Endodermal cell (in vitro differentiated cells): ENCODE measurements at regions not wholly inside any gene's neighbourhood (a gene's known extent, or its start where the extent isn't known, plus 50 kb on each side); places are given as distances from the start of the nearest gene placed in this dataset.
"Not testable (repeated sequence)": the region's sequence is repeated elsewhere in the genome, so short reads cannot be mapped to it uniquely, and the experiment has no call there.

ENCODE experiments used
- DNase-seq: peaks from one replicate; pipeline ENCODE4 v3.0.0-alpha.2; 2017
- H3K27ac ChIP-seq: 2 replicates; pipeline ENCODE4 v1.5.1; 2013; ENCODE audit warnings: mild to moderate bottlenecking, low read depth, low read length, moderate library complexity
- H3K27me3 ChIP-seq: 2 replicates; pipeline ENCODE4 v1.6.1; 2013; ENCODE audit warnings: mild to moderate bottlenecking, low read length, moderate library complexity; ENCODE audit not compliant: insufficient read depth, control insufficient read depth, poor library complexity, severe bottlenecking
- H3K36me3 ChIP-seq: 2 replicates; pipeline ENCODE4 v1.7.0; 2013; ENCODE audit warnings: mild to moderate bottlenecking, low read length, moderate library complexity; ENCODE audit not compliant: control insufficient read depth, insufficient read depth
- H3K4me1 ChIP-seq: one replicate; pipeline ENCODE4 v1.7.0; 2013; ENCODE audit warnings: low read length; ENCODE audit not compliant: control insufficient read depth, insufficient read depth
- H3K4me3 ChIP-seq: 2 replicates; pipeline ENCODE4 v1.5.1; 2013; ENCODE audit warnings: mild to moderate bottlenecking, low read length, moderate library complexity
- H3K9ac ChIP-seq: 2 replicates; pipeline ENCODE4 v1.6.1; 2013; ENCODE audit warnings: mild to moderate bottlenecking, low read length, moderate library complexity; ENCODE audit not compliant: poor library complexity, severe bottlenecking; ENCODE audit errors: extremely low read depth
- H3K9me3 ChIP-seq: 2 replicates; pipeline ENCODE4 v1.6.1; 2013; ENCODE audit warnings: mild to moderate bottlenecking, low read length, moderate library complexity; ENCODE audit not compliant: control insufficient read depth
- H3K27ac Mint-ChIP-seq: 2 replicates; pipeline ENCODE4 v1.8.0; 2020; ENCODE audit warnings: mixed read lengths
- H3K27me3 Mint-ChIP-seq: 2 replicates; pipeline ENCODE4 v1.8.0; 2021; ENCODE audit warnings: mild to moderate bottlenecking, mixed read lengths; ENCODE audit not compliant: insufficient read depth
- H3K36me3 Mint-ChIP-seq: 2 replicates; pipeline ENCODE4 v1.8.0; 2020; ENCODE audit warnings: low read depth, mixed read lengths
- H3K4me1 Mint-ChIP-seq: 2 replicates; pipeline ENCODE4 v1.8.0; 2020; ENCODE audit warnings: mixed read lengths
- H3K4me3 Mint-ChIP-seq: 2 replicates; pipeline ENCODE4 v1.8.0; 2020; ENCODE audit warnings: mild to moderate bottlenecking, moderate library complexity, mixed read lengths
- H3K9me3 Mint-ChIP-seq: 2 replicates; pipeline ENCODE4 v1.8.0; 2020; ENCODE audit warnings: mild to moderate bottlenecking, mixed read lengths
- CTCF ChIP-seq: fragments of 200-600 bp; sonication (generic); conservative IDR thresholded peaks from 2 replicates; pipeline ENCODE4 v1.5.0; 2021; ENCODE audit warnings: antibody characterized with exemption, mild to moderate bottlenecking
- WGBS, 2 experiments: methylation state at CpG; one replicate each; pipeline versions ENCODE4 v1.1.5 to v1.1.7; 2013; ENCODE audit warnings: missing lambda C conversion rate in 2 of 2, mixed read lengths in 1 of 2; ENCODE audit not compliant: insufficient coverage in 1 of 2, insufficient read length in 1 of 2; 5-methylcytosine and 5-hydroxymethylcytosine counted together

GRCh38 chr21:21864321-21864840 is 866.2 kb downstream of the NCAM2 start:
- H3K36me3 Mint-ChIP-seq: no peaks in the 10 kb centered on the region
- no peak overlapping the region for H3K4me3 ChIP-seq
- peaks cover 4% of the 10 kb centered on the region for H3K4me1 Mint-ChIP-seq
- no peaks in the 10 kb centered on the region for H3K27me3 ChIP-seq
- H3K4me3 Mint-ChIP-seq: no peak overlapping the region
- WGBS, 2 experiments: 91 to 96% methylated on average over 4 of the region's 4 CpGs
- no peaks in the 10 kb centered on the region for H3K9me3 ChIP-seq
- no peak overlapping the region for H3K27ac ChIP-seq
- no peaks in the 10 kb centered on the region for H3K36me3 ChIP-seq
- H3K27me3 Mint-ChIP-seq: peaks cover 7% of the 10 kb centered on the region
- no peak overlapping the region for H3K27ac Mint-ChIP-seq
- H3K9me3 Mint-ChIP-seq: peaks cover 2% of the 10 kb centered on the region
- no peak for DNase-seq
- no peaks in the 10 kb centered on the region for H3K4me1 ChIP-seq
- no peak for TF ChIP-seq CTCF
- H3K9ac ChIP-seq: no peak overlapping the region

DNA sequence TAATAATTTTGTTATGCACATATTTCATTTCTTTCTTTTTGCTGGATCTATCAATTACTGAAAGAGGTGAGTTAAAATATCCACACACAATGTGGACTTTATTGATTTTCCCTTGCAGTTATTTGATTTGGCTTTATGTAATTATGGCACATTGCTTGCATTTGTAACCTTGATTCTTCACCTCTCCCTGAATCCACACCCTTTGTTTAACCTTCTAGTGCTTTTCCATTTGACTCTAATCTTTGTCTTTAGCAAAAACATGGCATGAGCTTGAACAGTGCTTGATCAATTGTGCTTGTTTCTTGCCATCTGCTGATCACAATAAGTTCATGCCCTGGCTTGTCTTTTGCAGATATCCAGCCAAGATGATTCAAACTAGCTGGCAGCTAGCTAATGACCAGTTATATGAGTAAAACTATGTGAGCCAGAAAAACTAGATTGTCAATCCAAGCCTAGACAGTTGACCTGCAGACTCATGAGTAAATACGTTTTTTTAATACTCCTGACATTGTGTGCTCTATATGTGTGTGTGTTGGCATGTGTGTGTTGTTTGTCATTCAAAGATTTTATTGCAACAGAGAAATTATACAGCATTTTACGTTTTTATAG is 899.2 kb downstream of the NCAM2 start:
- no peak for DNase-seq
- no peaks in the 10 kb centered on the region for H3K4me1 ChIP-seq
- H3K9me3 ChIP-seq: no peaks in the 10 kb centered on the region
- H3K27me3 ChIP-seq: no peaks in the 10 kb centered on the region
- H3K36me3 Mint-ChIP-seq: no peaks in the 10 kb centered on the region
- no peaks in the 10 kb centered on the region for H3K36me3 ChIP-seq
- H3K27ac Mint-ChIP-seq: no peak overlapping the region
- no peak for TF ChIP-seq CTCF
- peaks cover 1% of the 10 kb centered on the region for H3K9me3 Mint-ChIP-seq
- WGBS, 2 experiments: 100% methylated on average over 1 of the region's 2 CpGs; no CpG with 5 or more reads in 1 of the 2 experiments
- H3K4me1 Mint-ChIP-seq: no peaks in the 10 kb centered on the region
- H3K9ac ChIP-seq: no peak overlapping the region
- no peak overlapping the region for H3K4me3 Mint-ChIP-seq
- no peaks in the 10 kb centered on the region for H3K27me3 Mint-ChIP-seq
- H3K27ac ChIP-seq: no peak overlapping the region
- no peak overlapping the region for H3K4me3 ChIP-seq

- H3K36me3 ChIP-seq: no peaks in the 10 kb centered on the region
- Mint-ChIP-seq H3K4me1 (no peaks in the 10 kb centered on the region), H3K27ac (no peak overlapping the region), H3K4me3 (no peak overlapping the region), H3K9me3 (peaks cover 10% of the 10 kb centered on the region), H3K36me3 (no peaks in the 10 kb centered on the region), H3K27me3 (no peaks in the 10 kb centered on the region)
- no peak overlapping the region for H3K4me3 ChIP-seq
- no peak overlapping the region for H3K9ac ChIP-seq
- 92 to 100% methylated on average over 1 of the region's 1 CpG for WGBS, 2 experiments
- TF ChIP-seq CTCF: no peak
- H3K27ac ChIP-seq: no peak overlapping the region
- no peaks in the 10 kb centered on the region for H3K27me3 ChIP-seq
- no peak for DNase-seq
- H3K9me3 ChIP-seq: no peaks in the 10 kb centered on the region
- H3K4me1 ChIP-seq: no peaks in the 10 kb centered on the region
Measured at GRCh38 chr21:21898801-21899200, 900.6 kb downstream of the NCAM2 start.

- H3K27me3 Mint-ChIP-seq, H3K36me3 ChIP-seq, H3K9me3 Mint-ChIP-seq, DNase-seq, H3K4me1 Mint-ChIP-seq, H3K4me3 Mint-ChIP-seq, H3K27ac ChIP-seq, H3K36me3 Mint-ChIP-seq, H3K9me3 ChIP-seq, H3K4me3 ChIP-seq, H3K4me1 ChIP-seq, H3K9ac ChIP-seq, H3K27ac Mint-ChIP-seq, H3K27me3 ChIP-seq: not testable (repeated sequence)
- WGBS, 2 experiments: 95 to 97% methylated on average over 5 to 28 of the region's 28 CpGs
Measured at GRCh38 chr21:21902416-21902815, 904.2 kb downstream of the NCAM2 start.
